G401.6 (cell line): ENCODE measurements at regions not wholly inside any gene's neighbourhood (a gene's known extent, or its start where the extent isn't known, plus 50 kb on each side); places are given as distances from the start of the nearest gene placed in this dataset.
"Not testable (repeated sequence)": the region's sequence is repeated elsewhere in the genome, so short reads cannot be mapped to it uniquely, and the experiment has no call there.

Experiments
- FAIRE-seq: peaks from 2 replicates; lab custom pipeline; 2012; peaks lifted over from hg19 to GRCh38; lab: Jason Lieb, UNC

- no peak for FAIRE-seq
Observed at GRCh38 chr4:79609817-79610216, 201.8 kb upstream of the GK2 start.

GRCh38 chr4:79607979-79608378 is 200.0 kb upstream of the GK2 start:
- FAIRE-seq, result no peak

DNA sequence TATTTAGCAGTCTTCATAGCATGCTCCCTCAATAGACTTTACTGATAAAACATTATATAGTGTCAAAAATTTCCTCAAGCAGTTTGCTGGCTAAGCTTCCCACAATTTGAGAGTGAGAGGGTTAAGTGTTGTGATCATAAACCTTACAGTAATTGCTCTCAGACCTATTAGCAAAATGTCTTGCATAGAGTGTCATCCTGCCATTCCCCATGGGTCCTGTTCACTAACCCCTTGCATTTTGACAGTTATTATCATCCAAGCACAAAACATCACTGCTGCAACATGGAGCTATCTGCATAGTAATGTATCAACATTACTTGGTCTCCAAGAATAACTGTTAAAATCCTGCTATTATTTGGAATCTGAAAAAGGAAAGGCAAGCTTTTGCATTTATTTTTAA is 196.1 kb upstream of the GK2 start:
- no peak for FAIRE-seq

- no peak for FAIRE-seq
Observed at GRCh38 chr4:79603681-79604080, 195.7 kb upstream of the GK2 start.

DNA sequence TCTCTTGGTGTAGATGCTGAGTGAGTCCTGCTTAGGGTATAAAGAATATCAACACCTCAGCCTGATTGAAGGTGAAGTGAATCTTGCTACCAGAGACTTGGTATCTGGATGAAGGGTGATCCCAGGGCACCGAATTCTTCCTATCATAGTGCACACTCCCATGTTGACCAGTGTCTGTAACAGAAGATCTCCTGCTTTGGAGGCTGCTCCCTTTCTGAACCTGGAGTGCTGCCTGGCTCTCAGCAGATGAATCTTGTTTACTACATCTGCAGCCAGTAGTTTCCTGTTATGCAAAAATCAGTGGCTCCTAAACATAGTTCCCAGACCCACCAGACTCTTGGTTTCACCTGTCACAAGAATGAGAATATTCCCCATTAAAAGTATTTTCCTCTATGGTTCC is 191.7 kb upstream of the GK2 start:
- FAIRE-seq, result no peak

GRCh38 chr4:79598801-79599200 is 190.8 kb upstream of the GK2 start:
- FAIRE-seq, result no peak

GRCh38 chr4:79598214-79598613 is 190.2 kb upstream of the GK2 start:
- no peak for FAIRE-seq

DNA sequence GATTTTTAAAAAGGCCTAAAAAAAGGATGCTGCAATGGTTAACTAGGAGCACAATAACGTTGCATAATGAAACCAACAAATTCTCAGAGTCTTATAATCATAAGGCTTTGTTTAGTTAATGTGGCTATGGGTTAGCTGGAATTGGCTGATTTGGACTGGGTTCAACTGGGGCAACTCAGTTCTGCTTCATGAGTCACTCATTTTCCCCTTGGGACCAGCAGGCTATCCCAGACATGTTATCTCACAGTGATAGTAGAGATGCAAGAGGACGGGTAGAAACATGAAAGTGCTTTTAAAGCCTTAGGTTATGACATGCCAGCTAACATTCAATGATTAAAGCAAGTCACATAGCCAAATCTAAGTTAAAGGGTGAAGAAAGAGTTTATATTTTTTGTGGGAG is 189.2 kb upstream of the GK2 start:
- FAIRE-seq, result no peak

DNA sequence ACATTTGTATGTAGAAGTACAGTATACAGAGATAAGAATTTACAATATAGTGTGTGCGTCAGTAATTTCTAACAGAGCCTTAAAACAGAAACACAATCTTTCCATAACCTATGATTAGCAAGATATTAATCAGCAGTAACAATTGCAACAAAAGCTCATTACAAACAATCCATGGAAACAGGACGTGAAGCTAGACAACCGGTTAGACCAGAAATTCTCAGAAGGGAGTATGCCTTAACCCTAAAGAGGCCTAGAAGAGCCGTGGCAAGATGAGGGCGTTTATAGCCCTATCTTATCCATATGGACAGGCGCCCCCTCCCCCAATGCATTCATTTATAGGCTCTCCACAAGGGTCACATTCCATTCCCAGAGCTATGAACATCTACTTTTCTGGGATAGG is 184.2 kb upstream of the GK2 start:
- not testable (repeated sequence) for FAIRE-seq

DNA sequence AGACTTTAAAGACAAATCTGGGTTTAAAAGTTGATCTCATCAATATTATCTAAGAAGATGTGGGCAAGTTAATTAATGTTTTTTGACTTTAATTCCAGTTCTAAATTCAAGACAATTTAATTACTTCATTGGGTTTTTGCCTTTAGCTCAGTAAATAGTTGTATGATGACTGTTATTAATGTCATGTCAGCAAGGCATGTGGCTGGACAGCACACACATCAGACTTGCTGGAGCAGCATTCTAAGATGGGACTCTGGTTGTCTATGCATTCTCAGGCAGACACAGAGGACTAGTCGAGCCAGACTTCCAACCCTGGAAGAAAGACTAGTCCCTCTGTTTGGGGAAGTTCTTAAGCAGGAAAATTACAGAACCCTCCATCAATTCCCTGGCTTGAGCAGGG is 180.7 kb upstream of the GK2 start:
- FAIRE-seq, result no peak

DNA sequence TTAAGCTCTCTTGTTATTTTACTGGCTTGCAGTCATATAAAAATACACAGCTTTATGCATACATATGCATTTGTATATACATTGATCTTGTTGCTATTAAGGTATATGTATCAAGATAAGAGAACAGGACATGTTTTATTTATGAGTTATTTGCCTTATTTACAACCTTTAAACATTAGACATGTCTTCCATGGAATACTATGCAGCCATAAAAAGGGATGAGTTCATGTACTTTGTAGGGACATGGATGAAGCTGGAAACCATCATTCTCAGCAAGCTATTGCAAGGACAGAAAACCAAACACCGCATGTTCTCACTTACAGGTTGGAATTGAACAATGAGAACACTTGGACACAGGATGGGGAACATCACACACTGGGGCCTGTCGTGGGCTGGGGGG is 179.2 kb upstream of the GK2 start:
- not testable (repeated sequence) for FAIRE-seq

DNA sequence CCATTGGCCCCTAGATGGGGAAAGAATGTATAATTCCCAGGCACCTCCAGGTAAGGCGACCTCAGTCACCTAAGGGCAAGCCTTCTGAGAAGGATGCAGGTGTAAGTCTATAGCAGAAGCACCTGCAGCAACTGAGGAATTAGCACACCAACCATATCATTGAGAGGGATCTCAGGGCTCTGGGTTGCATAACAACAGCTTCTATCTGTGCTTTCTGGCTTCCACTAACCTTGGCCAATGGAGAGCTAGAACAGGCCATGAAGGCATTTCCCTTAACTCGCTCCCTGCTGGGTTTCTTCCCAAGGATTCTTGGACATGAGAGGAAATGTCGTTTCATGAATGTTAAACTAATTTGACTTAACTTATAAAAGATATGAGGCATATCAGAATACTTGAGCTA is 177.8 kb upstream of the GK2 start:
- no peak for FAIRE-seq

- no peak for FAIRE-seq
Observed at GRCh38 chr4:79585330-79585729, 177.3 kb upstream of the GK2 start.

GRCh38 chr4:79584902-79585301 is 176.9 kb upstream of the GK2 start:
- FAIRE-seq, result no peak

DNA sequence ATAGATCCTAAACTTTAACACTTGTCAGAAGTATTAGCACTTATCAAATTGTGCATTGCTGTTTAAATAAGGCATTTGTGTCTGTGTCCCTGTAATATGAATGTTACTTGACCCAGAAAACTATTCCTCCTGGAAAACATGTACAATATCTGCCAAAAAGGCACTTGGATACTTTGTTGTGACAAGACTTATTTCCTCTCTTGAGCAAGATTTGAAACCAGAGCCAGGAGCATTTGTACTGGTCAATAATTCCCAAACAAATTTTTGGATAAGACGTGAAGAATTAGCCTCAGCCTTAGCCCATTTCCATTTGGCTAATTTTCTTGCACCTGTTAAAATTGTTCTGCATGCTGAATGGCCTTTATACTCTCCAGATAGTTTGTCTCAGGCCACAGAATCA is 176.3 kb upstream of the GK2 start:
- no peak for FAIRE-seq

- no peak for FAIRE-seq
Observed at GRCh38 chr4:79578606-79579005, 170.6 kb upstream of the GK2 start.

DNA sequence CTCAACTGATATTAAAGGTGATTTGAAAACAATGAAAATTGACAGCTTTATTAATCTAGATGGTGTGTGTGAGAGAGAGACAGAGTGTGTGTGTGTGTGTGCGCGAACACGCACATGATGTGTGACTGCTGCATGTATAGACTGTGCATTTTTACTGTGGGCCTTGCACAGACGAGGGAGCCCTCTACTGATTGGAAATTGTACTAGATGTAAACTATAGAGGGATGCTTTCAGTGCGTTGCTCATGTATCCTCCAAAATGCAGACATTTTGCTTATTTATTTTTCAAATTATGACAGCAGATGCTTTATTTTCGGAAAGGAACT is 168.4 kb upstream of the GK2 start:
- FAIRE-seq, result no peak

- no peak for FAIRE-seq
Observed at GRCh38 chr4:79575709-79576428, 167.8 kb upstream of the GK2 start.

DNA sequence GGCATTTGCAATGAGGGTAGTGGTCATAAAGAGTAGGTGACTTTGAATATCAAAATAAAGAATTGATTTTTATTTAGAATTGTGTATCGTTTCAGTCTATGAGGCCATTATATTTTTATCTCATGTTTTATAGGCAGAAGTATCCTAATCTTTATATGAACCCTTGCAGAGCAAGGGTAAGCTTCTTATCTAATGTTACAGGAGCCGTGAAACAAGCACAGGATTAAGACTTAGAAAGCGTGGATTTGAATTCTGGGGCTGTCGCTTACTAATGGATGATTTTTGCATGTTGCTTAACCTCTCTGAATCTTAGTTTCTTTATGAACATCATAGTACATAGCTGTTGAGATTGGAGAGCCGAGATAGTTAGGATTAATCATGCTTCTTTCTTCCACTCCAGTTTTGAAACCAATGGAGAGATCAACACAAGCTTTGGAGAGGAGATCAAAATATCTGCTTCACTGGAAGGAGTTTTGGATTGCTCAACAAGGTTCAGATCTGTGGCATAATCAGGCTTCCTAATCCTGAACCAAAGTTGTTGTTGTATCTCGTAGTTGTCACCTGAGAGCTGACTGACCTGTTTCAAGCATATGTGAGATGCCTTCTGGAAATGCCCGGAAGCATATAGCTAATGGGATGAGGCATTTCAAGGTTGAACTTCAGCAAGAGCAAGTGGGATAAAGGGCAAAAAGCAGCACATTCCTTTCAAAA is 166.9 kb upstream of the GK2 start:
- no peak for FAIRE-seq

DNA sequence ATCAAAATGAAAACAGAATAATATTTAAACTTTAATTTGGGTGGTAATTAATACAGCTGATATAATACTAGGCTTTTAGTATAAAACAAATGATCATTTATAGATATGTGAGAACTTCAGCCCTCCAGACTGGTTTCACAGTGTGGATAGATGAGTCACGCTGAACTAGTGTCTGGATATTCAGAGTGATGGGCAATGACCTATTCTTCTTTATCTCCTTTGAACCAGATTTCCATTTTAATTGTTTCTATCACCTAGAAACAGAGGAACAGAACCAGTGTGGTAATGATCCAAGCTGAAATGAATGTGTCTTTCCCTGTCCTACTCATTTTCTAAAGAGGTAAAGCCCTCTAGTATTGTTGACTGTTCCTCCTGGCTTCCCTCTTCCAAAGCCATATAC is 155.2 kb upstream of the GK2 start:
- FAIRE-seq, result no peak

- FAIRE-seq, result no peak
Observed at GRCh38 chr4:79561751-79562150, 153.7 kb upstream of the GK2 start.

DNA sequence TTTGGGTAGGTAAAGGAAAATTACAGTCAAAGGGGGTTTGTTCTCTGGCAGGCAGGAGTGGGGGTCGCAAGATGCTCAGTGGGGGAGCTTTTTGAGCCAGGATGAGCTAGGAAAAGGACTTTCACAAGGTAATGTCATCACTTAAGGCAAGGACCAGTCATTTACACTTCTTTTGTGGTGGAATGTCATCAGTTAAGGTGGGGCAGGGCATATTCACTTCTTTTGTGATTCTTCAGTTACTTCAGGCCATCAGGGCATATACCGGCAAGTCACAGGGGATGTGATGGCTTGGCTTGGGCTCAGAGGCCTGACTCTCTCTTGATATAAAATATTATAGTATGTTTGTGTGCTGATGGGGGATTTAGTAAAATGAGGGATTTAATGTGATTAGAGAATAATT is 151.4 kb upstream of the GK2 start:
- FAIRE-seq, result not testable (repeated sequence)

DNA sequence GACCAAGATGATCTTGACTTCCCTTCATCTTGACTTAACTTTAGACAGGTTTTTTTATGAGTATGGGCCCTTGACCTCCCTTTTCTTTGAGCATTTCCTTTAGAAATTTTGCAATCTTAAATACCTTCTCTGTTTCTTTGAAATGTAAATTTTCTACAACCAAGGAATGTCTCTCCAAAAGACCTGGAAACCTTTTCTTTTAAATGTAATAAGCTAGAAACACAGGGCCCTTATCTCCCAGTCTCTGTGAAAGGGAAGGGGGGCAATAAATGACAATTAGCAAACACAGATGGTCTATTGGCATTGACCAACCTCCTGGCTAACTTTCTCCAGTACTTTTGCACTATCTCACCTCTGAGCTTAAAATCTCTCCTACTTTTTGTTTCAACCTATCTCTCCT is 144.3 kb upstream of the GK2 start:
- no peak for FAIRE-seq

DNA sequence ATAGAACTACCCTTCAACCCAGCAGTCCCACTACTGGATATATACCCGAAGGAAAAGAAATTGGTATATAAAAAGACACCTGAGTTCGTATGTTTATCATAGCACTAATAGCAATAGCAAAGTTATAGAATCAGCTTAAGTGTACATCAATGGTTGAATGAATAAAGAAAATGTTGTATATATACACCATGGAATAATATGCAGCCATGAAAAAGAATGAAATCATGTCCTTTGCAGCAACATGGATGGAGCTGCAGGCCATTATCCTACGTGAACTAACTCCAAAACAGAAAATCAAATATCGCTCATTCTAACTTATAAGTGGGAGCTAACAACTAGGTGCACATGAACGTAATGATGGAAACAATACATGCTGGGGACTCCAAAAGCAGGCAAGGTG is 143.5 kb upstream of the GK2 start:
- no peak for FAIRE-seq
